Adrenal gland (tissue), 9 donors: ENCODE measurements at regions not wholly inside any gene's neighbourhood (a gene's known extent, or its start where the extent isn't known, plus 50 kb on each side); places are given as distances from the start of the nearest gene placed in this dataset.

Source experiments
- DNase-seq, 7 donors: peaks; one replicate each; pipeline ENCODE4 v3.0.0-alpha.2; 2019 to 2020
- H3K27ac ChIP-seq, 5 donors: fragments of 200-600 bp; sonication (generic) in 4 of 5; 1 replicate in 3 of 5; 2 replicates in 2 of 5; pipeline versions ENCODE4 v1.5.1 to v1.8.0; 2016 to 2020; ENCODE audit warnings: mild to moderate bottlenecking in 1 of 5
- H3K27me3 ChIP-seq: fragments of 200-600 bp; 2 replicates; pipeline ENCODE4 v1.8.0; 2021
- H3K36me3 ChIP-seq, 2 donors: fragments of 200-600 bp; replicated peaks in 1 of 2; 1 replicate in 1 of 2; 2 replicates in 1 of 2; pipeline versions ENCODE4 v1.5.1 to v1.8.0; 2018 to 2022
- H3K4me1 ChIP-seq, 2 donors: fragments of 200-600 bp; replicated peaks in 1 of 2; 1 replicate in 1 of 2; 2 replicates in 1 of 2; pipeline versions ENCODE4 v1.5.1 to v1.8.0; 2018 to 2021
- H3K4me3 ChIP-seq, 4 donors: fragments of 200-600 bp; sonication (generic) in 3 of 4; one replicate each; pipeline ENCODE4 v1.5.1; 2016 to 2018
- H3K9me3 ChIP-seq, 3 donors: fragments of 200-600 bp; sonication (generic) in 1 of 3; replicated peaks in 1 of 3; 1 replicate in 2 of 3; 2 replicates in 1 of 3; pipeline versions ENCODE4 v1.5.1 to v1.8.0; 2016 to 2021
- CTCF ChIP-seq, 6 experiments: fragments of 450-650 bp in 4 of 6; fragments of 200-600 bp in 2 of 6; sonication (generic) in 1 of 6; IDR thresholded peaks; 1 replicate in 5 of 6; 2 replicates in 1 of 6; pipeline versions ENCODE4 v1.5.1 to v1.8.0; 2016 to 2021; ENCODE audit warnings: antibody characterized with exemption in 6 of 6, mild to moderate bottlenecking in 2 of 6, moderate library complexity in 1 of 6
- POLR2A ChIP-seq, 2 donors: fragments of 450-650 bp; IDR thresholded peaks; one replicate each; pipeline ENCODE4 v1.6.1; 2017; ENCODE audit warnings: antibody characterized with exemption in 2 of 2, mild to moderate bottlenecking in 2 of 2, moderate library complexity in 1 of 2
- WGBS, 4 donors: extraction: QIAGEN DNeasy Blood & Tissue Kit in 2 of 4; methylation state at CpG; one replicate each; pipeline versions ENCODE4 v1.1.5 to v1.1.7; 2013 to 2017; 5-methylcytosine and 5-hydroxymethylcytosine counted together
- intact Hi-C, 2 donors: fragments of 100-400 bp; cut with DNase I; formaldehyde crosslinking; loops; one replicate each; pipeline versions ENCODE4 v1.14.1 to v1.15.0; 2022 to 2023
- donor health status: healthy with polysubstance abuse.
- donor health status: Bipolar disorder and iron deficiency.
- donor health status: DM: yes; HTN: yes; CAD: no.
- donor health status: DM: no; HTN: no; CAD: no.
- donor health status: DM: no; HTN: no; CAD: no.

- peaks cover 0 to 5% (median 0%) of the 10 kb centered on the region in 3 donors for H3K9me3 ChIP-seq
- intact Hi-C loops: no loop called here
- 90 to 96% (median 93%) methylated on average over 3 of the region's 3 CpGs for WGBS, 4 donors
- no peak for TF ChIP-seq POLR2A (IDR thresholded peaks at IDR 0.05)
- no peak for TF ChIP-seq CTCF (IDR thresholded peaks at IDR 0.05)
- H3K27me3 ChIP-seq: no peaks in the 10 kb centered on the region
- no peak overlapping the region for H3K27ac ChIP-seq
- no peaks in the 10 kb centered on the region for H3K36me3 ChIP-seq
- no peak for DNase-seq
- no peaks in the 10 kb centered on the region for H3K4me1 ChIP-seq
- H3K4me3 ChIP-seq: no peak overlapping the region
Observed at GRCh38 chr18:39713961-39714360, 2148.4 kb upstream of the CELF4 start.

- intact Hi-C loops: no loop called here
- no peak for DNase-seq
- TF ChIP-seq POLR2A (IDR thresholded peaks at IDR 0.05): no peak
- no peak for TF ChIP-seq CTCF (IDR thresholded peaks at IDR 0.05)
Observed at GRCh38 chr18:39711701-39712100, 2146.1 kb upstream of the CELF4 start.

GRCh38 chr18:39705362-39705761 is 2139.8 kb upstream of the CELF4 start:
- no peaks in the 10 kb centered on the region for H3K4me1 ChIP-seq
- TF ChIP-seq CTCF (IDR thresholded peaks at IDR 0.05): no peak
- TF ChIP-seq POLR2A (IDR thresholded peaks at IDR 0.05): no peak
- H3K27me3 ChIP-seq: no peaks in the 10 kb centered on the region
- H3K9me3 ChIP-seq: no peaks in the 10 kb centered on the region
- 83 to 91% (median 85%) methylated on average over 3 of the region's 3 CpGs for WGBS, 4 donors
- DNase-seq: no peak
- H3K27ac ChIP-seq: no peak overlapping the region
- H3K4me3 ChIP-seq: no peak overlapping the region
- intact Hi-C loops: no loop called here
- H3K36me3 ChIP-seq: no peaks in the 10 kb centered on the region

More at GRCh38 chr18:39711701-39712100, 2146.1 kb upstream of the CELF4 start:
- Histone ChIP-seq H3K9me3 (no peaks in the 10 kb centered on the region), H3K27ac (no peak overlapping the region), H3K27me3 (no peaks in the 10 kb centered on the region), H3K4me1 (no peaks in the 10 kb centered on the region), H3K4me3 (no peak overlapping the region), H3K36me3 (no peaks in the 10 kb centered on the region)

- 77 to 88% (median 84%) methylated on average over 3 of the region's 3 CpGs for WGBS, 4 donors
- DNase-seq: no peak
- intact Hi-C loops: no loop called here
- Histone ChIP-seq H3K9me3 (no peaks in the 10 kb centered on the region), H3K27ac (no peak overlapping the region), H3K4me1 (no peaks in the 10 kb centered on the region), H3K4me3 (no peak overlapping the region), H3K36me3 (no peaks in the 10 kb centered on the region), H3K27me3 (no peaks in the 10 kb centered on the region)
- TF ChIP-seq CTCF (IDR thresholded peaks at IDR 0.05) (no peak), POLR2A (IDR thresholded peaks at IDR 0.05) (no peak)
Observed at GRCh38 chr18:39702888-39703287, 2137.3 kb upstream of the CELF4 start.
